ENCODE measurements at regions not wholly inside any gene's neighbourhood (a gene's known extent, or its start where the extent isn't known, plus 50 kb on each side); places are given as distances from the start of the nearest gene placed in this dataset.
A peak's percentile ranks its signal among the peaks of the same experiment; 100 is the strongest.

DNA sequence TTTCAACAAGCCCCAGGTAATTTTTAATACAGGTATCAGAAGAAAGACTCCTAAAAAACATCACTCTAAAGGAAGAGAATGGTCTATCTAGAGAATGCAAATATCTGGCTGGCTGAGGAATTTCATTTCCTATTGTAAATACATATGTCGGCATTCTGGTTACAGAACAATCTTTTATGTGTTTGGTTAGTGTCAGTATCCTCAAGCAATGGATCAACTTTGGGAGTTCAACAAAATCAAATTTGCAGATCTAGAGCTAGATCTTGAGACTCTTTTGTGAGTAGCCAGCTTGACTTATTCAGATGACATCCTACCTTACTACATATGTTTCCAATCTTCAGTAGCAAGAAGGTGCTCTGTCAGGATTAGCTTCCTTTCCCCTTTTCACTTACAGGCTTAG, 145.1 kb downstream of the BTC start:
- no peak for DNase-seq (ENCODE audit: low spot score)

- no peak for DNase-seq (ENCODE audit: low spot score)
Measured at GRCh38 chr4:74651198-74651597, 143.1 kb downstream of the BTC start.

DNA sequence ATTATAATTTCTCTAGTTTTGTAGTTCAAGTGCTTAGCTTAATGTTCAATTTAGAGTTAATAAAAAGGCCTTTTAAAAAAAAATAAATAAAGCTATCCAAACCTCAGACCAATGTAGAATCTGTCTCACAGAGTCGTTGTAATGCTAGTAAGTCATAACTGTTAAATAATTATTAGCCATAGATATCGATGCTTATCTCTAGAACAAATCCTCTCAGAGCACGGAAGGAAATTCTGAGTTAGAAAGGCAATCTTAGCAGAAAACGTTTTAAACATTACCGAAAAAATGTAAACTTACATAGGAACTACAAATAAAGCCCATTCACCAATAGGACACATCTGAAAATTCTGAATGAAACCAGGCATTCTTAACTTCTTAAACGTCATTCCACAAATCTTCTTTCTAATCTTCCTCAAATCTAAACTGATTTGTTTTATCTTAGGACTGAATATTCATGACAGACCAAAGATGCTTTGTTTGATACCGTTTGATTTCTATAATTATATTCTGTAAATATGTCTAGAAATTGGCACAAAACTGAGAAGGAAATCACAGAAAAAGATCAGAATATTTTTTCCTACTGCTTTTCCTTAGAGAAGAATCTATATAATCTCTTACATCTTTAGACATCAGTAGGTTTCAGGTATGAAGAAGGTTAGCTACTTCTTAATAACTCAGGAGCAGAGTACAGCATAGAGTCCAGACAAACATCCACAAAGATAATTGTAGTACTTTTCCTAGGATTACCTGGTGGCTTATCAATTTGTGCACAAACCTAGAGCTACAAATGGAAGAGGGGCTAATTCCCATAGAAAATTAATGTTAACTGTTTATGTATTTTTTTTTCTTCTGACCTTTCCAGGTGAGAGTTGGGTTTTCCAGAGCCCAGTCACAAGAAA, 140.7 kb downstream of the BTC start:
- no peak for DNase-seq (ENCODE audit: low spot score)

DNA sequence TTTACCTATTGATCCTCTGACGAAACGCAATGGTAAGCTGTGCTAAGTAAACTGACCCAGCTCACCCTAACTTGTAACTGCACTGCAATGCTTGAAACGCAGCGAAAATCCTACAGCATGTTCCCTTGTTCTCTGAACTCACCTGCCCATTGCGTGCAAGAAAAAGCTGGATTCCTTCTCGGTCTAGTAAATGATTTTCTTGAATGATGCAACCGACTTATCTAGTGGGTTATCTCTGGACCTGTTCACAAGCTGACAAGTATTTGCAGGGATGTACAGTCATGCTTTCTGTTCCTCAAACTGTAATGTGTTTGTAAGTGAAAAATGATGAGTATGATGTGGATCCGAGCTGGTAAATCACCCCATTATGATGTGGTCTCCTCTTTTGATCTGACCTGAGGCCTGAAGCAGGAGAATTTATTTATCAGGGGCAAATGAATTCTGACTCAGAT, 140.1 kb downstream of the BTC start:
- no peak for DNase-seq (ENCODE audit: low spot score)

GRCh38 chr4:74656596-74656995, 137.7 kb downstream of the BTC start:
- DNase-seq (ENCODE audit: low spot score) = no peak

- no peak for DNase-seq (ENCODE audit: low spot score)
Measured at GRCh38 chr4:74658116-74658515, 136.2 kb downstream of the BTC start.

DNA sequence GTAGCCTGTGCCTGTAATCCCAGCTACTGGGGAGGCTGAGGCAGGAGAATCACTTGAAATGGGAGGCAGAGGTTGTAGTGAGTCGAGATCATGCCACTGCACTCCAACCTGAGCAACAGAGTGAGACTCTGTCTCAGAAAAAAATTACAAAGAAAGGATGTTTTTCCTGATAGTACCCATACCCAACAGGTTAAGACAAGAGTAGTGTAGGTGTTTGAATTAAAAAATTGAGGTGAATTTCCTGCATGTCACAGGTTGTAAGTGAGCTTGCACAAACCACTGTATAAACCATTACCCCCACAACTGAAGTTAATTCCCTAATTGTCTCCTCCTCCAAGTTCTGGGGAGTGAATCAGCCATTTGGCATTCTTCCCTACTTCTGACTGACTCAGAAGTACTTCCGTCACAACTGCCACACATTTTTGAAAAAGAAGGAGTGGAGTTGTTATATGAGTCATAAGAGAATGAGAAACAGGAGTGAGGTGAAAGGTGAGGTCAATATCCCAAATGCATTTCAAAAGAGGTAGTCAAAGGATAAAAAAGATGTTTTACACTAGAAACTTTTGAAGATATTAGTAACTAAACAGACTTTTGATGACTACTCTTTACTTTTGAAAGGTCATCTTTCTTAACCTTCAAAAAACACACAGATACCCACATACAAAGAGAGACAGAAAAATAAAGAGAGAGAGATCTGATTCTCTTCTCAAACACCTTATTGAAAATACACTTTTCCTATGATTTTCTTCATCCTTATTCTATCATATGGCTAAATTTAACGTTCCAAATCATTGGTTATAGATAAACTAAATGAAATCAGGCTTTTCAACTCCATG, 134.5 kb downstream of the BTC start:
- peak; percentile 90 for DNase-seq (ENCODE audit: low spot score)

GRCh38 chr4:74660866-74661265, 133.5 kb downstream of the BTC start:
- no peak for DNase-seq (ENCODE audit: low spot score)

GRCh38 chr4:74661427-74662201, 132.7 kb downstream of the BTC start:
- no peak for DNase-seq (ENCODE audit: low spot score)

GRCh38 chr4:74663631-74664030, 130.7 kb downstream of the BTC start:
- no peak for DNase-seq (ENCODE audit: low spot score)

GRCh38 chr4:74665346-74665745, 129.0 kb downstream of the BTC start:
- no peak for DNase-seq (ENCODE audit: low spot score)

DNA sequence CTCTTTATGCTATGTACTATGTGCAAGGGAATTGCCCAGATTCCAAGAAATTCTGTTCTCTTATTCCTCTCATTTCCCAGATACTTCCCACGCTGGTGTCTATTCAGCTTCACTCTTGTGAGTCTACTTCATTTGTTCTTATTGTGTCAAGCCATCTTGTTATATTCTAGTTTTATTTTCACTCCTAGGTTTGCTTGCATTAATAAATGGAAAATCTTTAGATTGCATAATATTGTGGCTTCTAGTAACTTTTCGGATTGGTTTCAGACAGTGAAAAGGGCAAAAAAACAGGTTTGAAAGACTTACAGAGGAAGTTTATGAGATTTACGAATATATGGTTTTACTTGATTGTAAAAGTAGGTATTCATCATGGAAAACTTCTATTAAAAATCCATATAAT, 128.4 kb downstream of the BTC start:
- no peak for DNase-seq (ENCODE audit: low spot score)

GRCh38 chr4:74667438-74667837, 126.9 kb downstream of the BTC start:
- no peak for DNase-seq (ENCODE audit: low spot score)

DNA sequence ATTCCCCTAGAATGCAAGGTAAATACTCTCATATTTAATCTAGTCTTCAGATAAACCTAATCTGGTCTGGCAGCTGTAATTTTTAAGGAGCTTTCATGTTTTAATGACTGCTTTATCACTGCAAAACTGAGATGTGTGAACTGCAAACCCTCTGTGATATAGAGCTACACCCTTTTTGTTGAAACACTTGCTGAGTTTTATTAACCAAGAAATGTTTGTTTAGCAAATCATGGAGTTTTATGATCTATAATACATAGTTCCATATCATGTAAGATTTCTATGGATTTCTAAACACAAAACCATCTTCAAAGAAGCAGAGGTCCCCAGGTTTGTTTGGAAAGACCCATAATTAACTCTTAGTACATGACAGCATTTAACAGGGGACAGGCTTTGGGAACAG, 126.4 kb downstream of the BTC start:
- no peak for DNase-seq (ENCODE audit: low spot score)

GRCh38 chr4:74669702-74670101, 124.6 kb downstream of the BTC start:
- DNase-seq (ENCODE audit: low spot score) = no peak

GRCh38 chr4:74670583-74670982, 123.7 kb downstream of the BTC start:
- DNase-seq (ENCODE audit: low spot score) = no peak

DNA sequence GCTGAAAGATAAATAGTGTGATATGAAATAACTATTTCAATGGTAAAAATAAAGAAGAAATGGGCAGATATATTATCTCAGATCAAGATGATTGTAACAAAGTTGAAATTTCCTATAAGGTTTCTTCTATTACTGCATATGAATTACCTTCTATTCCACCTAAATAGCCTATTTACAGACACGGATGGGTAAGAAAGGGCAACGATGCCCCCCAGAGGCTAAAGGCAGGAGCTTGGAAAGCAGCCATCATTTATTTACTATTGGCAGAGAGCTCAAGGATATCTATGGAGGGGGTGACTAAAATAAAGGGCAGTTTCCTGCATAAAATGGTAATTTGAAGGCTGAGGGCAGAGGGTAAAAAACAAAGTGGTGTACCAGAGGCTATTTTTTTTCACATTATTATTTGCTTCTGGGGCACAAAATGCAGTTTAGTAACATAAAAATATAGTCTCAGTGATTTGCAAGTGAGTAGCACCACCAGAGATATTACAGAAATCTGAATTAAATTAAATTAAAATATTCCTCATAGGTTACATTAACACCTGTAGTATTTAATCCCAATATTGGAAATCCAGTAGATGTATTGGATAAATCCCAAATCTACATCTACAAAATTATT, 123.1 kb downstream of the BTC start:
- DNase-seq (ENCODE audit: low spot score) = peak; percentile 68

GRCh38 chr4:74674750-74675149, 119.6 kb downstream of the BTC start:
- peak; percentile 28 for DNase-seq (ENCODE audit: low spot score)

GRCh38 chr4:74675673-74676279, 118.5 kb downstream of the BTC start:
- peak; percentile 69 for DNase-seq (ENCODE audit: low spot score)

DNA sequence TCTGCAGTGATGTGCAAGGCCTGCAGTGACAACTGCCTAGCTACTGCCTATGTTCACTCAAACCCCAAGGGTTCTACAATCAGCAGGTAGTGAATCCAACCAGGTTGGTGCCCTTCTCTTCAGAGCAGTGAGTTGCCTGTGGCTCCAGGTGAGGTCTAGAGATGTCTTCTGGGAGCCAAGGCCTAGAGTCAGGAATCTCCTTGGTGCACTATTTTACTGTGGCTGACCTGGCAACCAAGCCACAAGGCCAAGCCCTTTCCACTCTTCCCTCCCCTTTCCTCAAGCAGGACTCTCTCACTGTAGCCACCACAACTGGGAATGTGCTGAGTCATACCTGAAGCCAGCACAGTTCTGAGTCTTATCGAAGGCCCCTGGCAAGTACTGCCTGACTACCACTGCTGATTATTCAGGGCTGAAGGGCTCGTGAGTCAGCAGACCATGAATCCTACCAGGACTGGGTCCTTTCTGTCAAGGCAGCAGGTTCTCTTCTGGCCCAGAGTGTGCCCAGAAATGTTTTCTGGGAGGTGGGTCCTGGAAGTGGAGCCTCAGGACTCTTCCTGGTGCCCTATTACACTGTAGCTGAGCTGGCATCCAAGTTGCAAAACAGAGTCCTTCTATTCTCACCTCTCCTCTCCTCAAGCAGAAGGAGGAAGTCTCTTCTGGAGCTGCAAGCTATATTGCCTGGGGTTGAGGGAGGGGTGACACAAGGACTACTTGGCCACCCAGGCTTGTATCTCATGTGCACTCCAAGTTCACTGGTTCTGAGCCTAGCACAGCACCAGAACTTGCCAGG, 111.6 kb downstream of the BTC start:
- DNase-seq (ENCODE audit: low spot score) = peak; percentile 14

GRCh38 chr4:74692972-74693371, 101.4 kb downstream of the BTC start:
- DNase-seq (ENCODE audit: low spot score) = no peak
